ENCODE measurements at regions not wholly inside any gene's neighbourhood (a gene's known extent, or its start where the extent isn't known, plus 50 kb on each side); places are given as distances from the start of the nearest gene placed in this dataset.

- H2AFZ ChIP-seq (ENCODE audit: low read length) = no peak overlapping the region
- no peak overlapping the region for H3K9ac ChIP-seq (ENCODE audit: insufficient read depth, low read length)
- H3K27me3 ChIP-seq (ENCODE audit: control insufficient read depth, insufficient read depth, low read length) = no peaks in the 10 kb centered on the region
- H3K4me1 ChIP-seq (ENCODE audit: control insufficient read depth, extremely low read depth, insufficient read depth, low read length) = no peaks in the 10 kb centered on the region
- TF ChIP-seq EZH2 (IDR thresholded peaks at IDR 0.05; ENCODE audit: low read length, missing control alignments) (no peak), CTCF (conservative IDR thresholded peaks at IDR 0.05 in 1 of 2, IDR thresholded peaks at IDR 0.05 in 1 of 2; ENCODE audit: low read depth in 1 of 2, low read length in 2 of 2) (no peak)
- H3K36me3 ChIP-seq (ENCODE audit: control insufficient read depth, insufficient read depth, low read length) = no peaks in the 10 kb centered on the region
- H3K4me3 ChIP-seq (replicated peaks in 1 of 4; ENCODE audit: control extremely low read depth in 1 of 4, insufficient read depth in 1 of 4, low read depth in 3 of 4, low read length in 4 of 4) = no peak overlapping the region
- H3K4me2 ChIP-seq (ENCODE audit: extremely low read depth, insufficient read depth, low read length) = no peak overlapping the region
- no peaks in the 10 kb centered on the region for H4K20me1 ChIP-seq (ENCODE audit: control insufficient read depth, extremely low read depth, insufficient read depth, low read length)
- H3K27ac ChIP-seq (ENCODE audit: insufficient read depth, low read length) = no peak overlapping the region
- no peaks in the 10 kb centered on the region for H3K79me2 ChIP-seq (ENCODE audit: control insufficient read depth, insufficient read depth, low read length)
- DNase-seq (ENCODE audit: low read depth in 2 of 2) = no peak
- no peaks in the 10 kb centered on the region for H3K9me3 ChIP-seq (ENCODE audit: control insufficient read depth, insufficient read depth, low read depth, low read length)
Observed at GRCh38 chr20:5372371-5372770, 55.6 kb upstream of the PROKR2 start.

- Histone ChIP-seq H3K27ac (ENCODE audit: insufficient read depth, low read length) (no peak overlapping the region), H3K9me3 (ENCODE audit: control insufficient read depth, insufficient read depth, low read depth, low read length) (no peaks in the 10 kb centered on the region), H3K27me3 (ENCODE audit: control insufficient read depth, insufficient read depth, low read length) (no peaks in the 10 kb centered on the region), H3K4me3 (replicated peaks in 1 of 4; ENCODE audit: control extremely low read depth in 1 of 4, insufficient read depth in 1 of 4, low read depth in 3 of 4, low read length in 4 of 4) (no peak overlapping the region), H3K9ac (ENCODE audit: insufficient read depth, low read length) (no peak overlapping the region), H4K20me1 (ENCODE audit: control insufficient read depth, extremely low read depth, insufficient read depth, low read length) (no peaks in the 10 kb centered on the region), H2AFZ (ENCODE audit: low read length) (no peak overlapping the region), H3K4me2 (ENCODE audit: extremely low read depth, insufficient read depth, low read length) (no peak overlapping the region), H3K79me2 (ENCODE audit: control insufficient read depth, insufficient read depth, low read length) (no peaks in the 10 kb centered on the region), H3K36me3 (ENCODE audit: control insufficient read depth, insufficient read depth, low read length) (no peaks in the 10 kb centered on the region), H3K4me1 (ENCODE audit: control insufficient read depth, extremely low read depth, insufficient read depth, low read length) (no peaks in the 10 kb centered on the region)
- no peak for DNase-seq (ENCODE audit: low read depth in 2 of 2)
- TF ChIP-seq CTCF (conservative IDR thresholded peaks at IDR 0.05 in 1 of 2, IDR thresholded peaks at IDR 0.05 in 1 of 2; ENCODE audit: low read depth in 1 of 2, low read length in 2 of 2) (no peak), EZH2 (IDR thresholded peaks at IDR 0.05; ENCODE audit: low read length, missing control alignments) (no peak)
Observed at GRCh38 chr20:5369629-5370028, 52.9 kb upstream of the PROKR2 start.
